Stomach (tissue), 8 donors: ENCODE measurements at regions not wholly inside any gene's neighbourhood (a gene's known extent, or its start where the extent isn't known, plus 50 kb on each side); places are given as distances from the start of the nearest gene placed in this dataset.

Experiments used
- DNase-seq, 2 donors: peaks; one replicate each; pipeline versions ENCODE4 v3.0.0 to v3.0.0-alpha.2; 2013 to 2019
- H3K27ac ChIP-seq, 5 donors: fragments of 200-600 bp in 4 of 5; sonication (generic) in 4 of 5; one replicate each; pipeline ENCODE4 v1.5.1; 2013 to 2019; ENCODE audit warnings: mild to moderate bottlenecking in 1 of 5, moderate library complexity in 1 of 5
- H3K27me3 ChIP-seq, 3 donors: fragments of 200-600 bp; sonication (generic); one replicate each; pipeline ENCODE4 v1.5.1; 2017 to 2019; ENCODE audit warnings: mixed run types in 1 of 3
- H3K36me3 ChIP-seq, 4 donors: fragments of 200-600 bp; sonication (generic); 1 replicate in 3 of 4; 2 replicates in 1 of 4; pipeline ENCODE4 v1.5.1; 2016 to 2019
- H3K4me1 ChIP-seq, 4 donors: fragments of 200-600 bp; sonication (generic); one replicate each; pipeline ENCODE4 v1.5.1; 2016 to 2019
- H3K4me3 ChIP-seq, 4 donors: fragments of 200-600 bp; sonication (generic) in 3 of 4; one replicate each; pipeline ENCODE4 v1.5.1; 2016 to 2019; ENCODE audit warnings: mild to moderate bottlenecking in 1 of 4
- H3K9me3 ChIP-seq, 4 donors: fragments of 200-600 bp; sonication (generic); one replicate each; pipeline ENCODE4 v1.5.1; 2016 to 2019
- EP300 ChIP-seq: sonication (generic); formaldehyde crosslinking; IDR thresholded peaks from one replicate; pipeline ENCODE4 v1.6.1; 2017; ENCODE audit warnings: antibody characterized with exemption
- POLR2A ChIP-seq, 4 donors: fragments of 450-650 bp; IDR thresholded peaks; one replicate each; pipeline ENCODE4 v1.6.1; 2016; ENCODE audit warnings: antibody characterized with exemption in 4 of 4, control low read depth in 2 of 4, mild to moderate bottlenecking in 1 of 4, moderate library complexity in 1 of 4
- POLR2AphosphoS5 ChIP-seq, 3 donors: sonication (generic); formaldehyde crosslinking; IDR thresholded peaks; one replicate each; pipeline ENCODE4 v1.6.1; 2016; ENCODE audit warnings: antibody characterized with exemption in 3 of 3
- WGBS, 5 donors: extraction: QIAGEN DNeasy Blood & Tissue Kit in 3 of 5; methylation state at CpG; one replicate each; pipeline versions ENCODE4 v1.1.5 to v1.1.7; 2013 to 2018; 5-methylcytosine and 5-hydroxymethylcytosine counted together
- intact Hi-C: fragments of 100-400 bp; cut with DNase I; formaldehyde crosslinking; loops from one replicate; pipeline ENCODE4 v1.15.1; 2023; ENCODE audit warnings: low total_unique reads
- TF ChIP-seq, protein P1 (sequence below), 7 experiments: fragments of 450-650 bp in 4 of 7; fragments of 200-600 bp in 3 of 7; sonication (generic) in 3 of 7; IDR thresholded peaks; one replicate each; pipeline ENCODE4 v1.5.1; 2016 to 2019; ENCODE audit warnings: antibody characterized with exemption in 7 of 7, control low read depth in 2 of 7, mild to moderate bottlenecking in 1 of 7
- donor health status: healthy with polysubstance abuse.
- donor health status: Bipolar disorder and iron deficiency.
- donor health status: healthy.

DNA sequence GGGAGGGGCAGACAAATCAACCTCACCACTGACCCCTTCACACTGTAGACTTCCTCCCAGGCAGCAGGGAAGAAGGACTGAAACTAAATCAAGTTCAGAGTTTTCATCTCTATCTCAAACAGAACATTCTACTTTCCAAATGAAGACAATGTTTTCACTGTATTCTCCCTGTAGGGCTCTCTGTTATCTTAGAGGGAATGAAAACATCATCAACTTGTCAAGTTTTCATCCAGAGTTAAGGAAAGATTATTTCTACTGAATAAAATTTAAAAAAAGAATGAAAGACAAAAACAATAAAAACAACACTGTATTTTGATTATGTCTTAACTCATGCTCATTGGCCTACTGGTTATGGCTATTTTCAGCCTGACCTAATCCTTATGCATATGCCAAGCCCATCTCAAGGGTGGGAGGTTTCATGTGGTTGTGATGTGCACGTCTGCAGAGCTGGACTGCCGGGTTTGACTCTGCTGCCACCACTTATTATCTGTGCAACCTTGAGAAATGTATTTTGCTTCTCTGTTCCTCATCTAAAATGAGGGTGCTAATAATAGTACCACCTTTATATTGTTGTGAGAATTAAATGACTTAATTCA is 152.0 kb upstream of the AVPR1A start:
- no peaks in the 10 kb centered on the region for H3K36me3 ChIP-seq
- H3K27me3 ChIP-seq, result no peaks in the 10 kb centered on the region
- no peak for DNase-seq
- no peak for TF ChIP-seq POLR2A (IDR thresholded peaks at IDR 0.05)
- TF ChIP-seq, protein P1, sequence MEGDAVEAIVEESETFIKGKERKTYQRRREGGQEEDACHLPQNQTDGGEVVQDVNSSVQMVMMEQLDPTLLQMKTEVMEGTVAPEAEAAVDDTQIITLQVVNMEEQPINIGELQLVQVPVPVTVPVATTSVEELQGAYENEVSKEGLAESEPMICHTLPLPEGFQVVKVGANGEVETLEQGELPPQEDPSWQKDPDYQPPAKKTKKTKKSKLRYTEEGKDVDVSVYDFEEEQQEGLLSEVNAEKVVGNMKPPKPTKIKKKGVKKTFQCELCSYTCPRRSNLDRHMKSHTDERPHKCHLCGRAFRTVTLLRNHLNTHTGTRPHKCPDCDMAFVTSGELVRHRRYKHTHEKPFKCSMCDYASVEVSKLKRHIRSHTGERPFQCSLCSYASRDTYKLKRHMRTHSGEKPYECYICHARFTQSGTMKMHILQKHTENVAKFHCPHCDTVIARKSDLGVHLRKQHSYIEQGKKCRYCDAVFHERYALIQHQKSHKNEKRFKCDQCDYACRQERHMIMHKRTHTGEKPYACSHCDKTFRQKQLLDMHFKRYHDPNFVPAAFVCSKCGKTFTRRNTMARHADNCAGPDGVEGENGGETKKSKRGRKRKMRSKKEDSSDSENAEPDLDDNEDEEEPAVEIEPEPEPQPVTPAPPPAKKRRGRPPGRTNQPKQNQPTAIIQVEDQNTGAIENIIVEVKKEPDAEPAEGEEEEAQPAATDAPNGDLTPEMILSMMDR (IDR thresholded peaks at IDR 0.05), result no peak
- H3K9me3 ChIP-seq, result no peaks in the 10 kb centered on the region
- 50 to 89% (median 71%) methylated on average over 2 of the region's 2 CpGs for WGBS, 5 donors
- intact Hi-C loops, result no loop called here
- no peak overlapping the region for H3K27ac ChIP-seq
- no peak overlapping the region for H3K4me3 ChIP-seq
- no peaks in the 10 kb centered on the region for H3K4me1 ChIP-seq

DNA sequence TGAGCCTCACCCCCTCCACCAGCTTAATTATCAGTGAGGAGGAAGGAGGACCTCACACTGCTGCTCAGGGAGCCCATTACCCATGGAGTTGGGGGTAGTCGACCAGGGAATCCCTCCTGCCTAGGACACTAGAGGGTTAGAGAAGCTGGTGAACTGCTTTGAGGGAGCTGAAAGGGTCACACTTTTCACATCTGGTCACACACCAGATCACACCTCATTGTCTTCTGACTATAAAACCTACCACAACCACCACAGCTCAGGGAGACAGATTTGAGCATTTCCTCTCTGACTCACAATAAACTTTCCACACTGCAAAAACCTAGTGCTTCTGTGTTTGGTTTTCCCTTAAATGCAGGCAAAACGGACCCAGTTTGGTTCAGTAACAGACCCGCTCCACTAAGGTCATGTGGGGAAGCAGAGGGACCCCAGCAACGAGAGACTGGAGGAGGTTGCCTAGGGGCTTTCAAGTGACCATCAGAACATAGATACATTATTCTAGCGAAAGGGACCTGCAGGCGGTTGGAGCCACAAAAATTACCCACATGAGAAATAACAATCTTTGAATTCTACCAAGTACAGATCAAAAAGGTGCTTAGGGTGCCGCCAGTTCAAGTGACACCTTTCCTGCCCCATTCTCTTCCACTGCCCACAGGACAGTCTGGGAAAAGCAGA is 151.4 kb upstream of the AVPR1A start:
- Histone ChIP-seq H3K4me3 (no peak overlapping the region), H3K36me3 (no peaks in the 10 kb centered on the region), H3K27ac (no peak overlapping the region), H3K9me3 (no peaks in the 10 kb centered on the region), H3K4me1 (no peaks in the 10 kb centered on the region), H3K27me3 (no peaks in the 10 kb centered on the region)
- TF ChIP-seq POLR2AphosphoS5 (IDR thresholded peaks at IDR 0.05) (no peak), POLR2A (IDR thresholded peaks at IDR 0.05) (no peak), EP300 (no peak)
- TF ChIP-seq, protein P1 (IDR thresholded peaks at IDR 0.05), result no peak
- no peak for DNase-seq
- intact Hi-C loops, result no loop called here
- 55 to 71% (median 57%) methylated on average over 7 of the region's 7 CpGs for WGBS, 5 donors

DNA sequence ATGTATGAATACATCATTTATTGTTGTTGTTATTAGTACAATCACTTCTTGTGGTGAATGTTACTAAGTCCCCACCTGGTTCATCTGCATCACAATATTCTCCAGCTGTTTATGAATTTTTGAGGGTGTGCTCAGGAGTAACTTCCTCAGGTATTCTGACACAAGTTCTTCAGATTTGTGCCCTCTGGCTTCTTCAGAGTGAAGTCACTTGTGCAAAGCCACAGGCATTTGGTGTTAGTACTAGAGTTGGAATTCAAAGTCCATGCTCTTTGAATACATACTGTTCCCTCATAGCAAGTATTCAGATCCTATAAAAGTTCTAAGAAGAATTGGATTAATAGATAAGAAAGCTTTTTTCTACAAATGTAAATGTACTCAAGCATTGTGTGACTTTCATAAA is 150.3 kb upstream of the AVPR1A start:
- DNase-seq, result no peak
- Histone ChIP-seq H3K36me3 (no peaks in the 10 kb centered on the region), H3K9me3 (no peaks in the 10 kb centered on the region), H3K4me1 (no peaks in the 10 kb centered on the region), H3K27ac (no peak overlapping the region), H3K27me3 (no peaks in the 10 kb centered on the region), H3K4me3 (no peak overlapping the region)
- TF ChIP-seq EP300, result no peak
- TF ChIP-seq POLR2A (IDR thresholded peaks at IDR 0.05), result no peak
- TF ChIP-seq, protein P1 (IDR thresholded peaks at IDR 0.05), result no peak
- no peak for TF ChIP-seq POLR2AphosphoS5 (IDR thresholded peaks at IDR 0.05)
- intact Hi-C loops, result no loop called here

DNA sequence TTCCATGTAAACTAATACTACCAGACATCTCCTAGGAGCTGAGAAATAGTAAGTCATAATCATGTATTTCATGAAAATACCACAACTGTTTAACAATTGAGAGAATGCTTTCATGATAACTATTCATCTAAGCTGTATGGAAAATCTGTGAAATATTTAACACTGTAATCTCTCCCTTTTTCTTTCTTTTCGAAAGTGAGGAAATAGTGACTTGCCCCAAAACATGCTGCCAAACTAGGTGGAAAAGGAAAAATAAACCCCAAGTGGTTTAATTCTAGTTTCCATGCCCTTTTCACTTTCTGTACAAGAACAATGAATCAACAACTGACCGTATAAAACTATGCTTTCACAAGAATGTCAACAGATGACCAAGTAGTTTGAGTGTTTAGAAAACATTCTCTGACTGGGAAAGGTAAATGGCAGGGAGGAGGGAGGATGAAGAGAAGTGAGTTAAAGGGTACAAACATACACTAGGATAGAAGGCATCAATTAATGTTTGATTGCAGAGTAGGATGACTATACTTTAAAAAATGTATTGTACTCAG is 147.5 kb upstream of the AVPR1A start:
- Histone ChIP-seq H3K36me3 (no peaks in the 10 kb centered on the region), H3K27ac (no peak overlapping the region), H3K4me3 (no peak overlapping the region), H3K9me3 (no peaks in the 10 kb centered on the region), H3K4me1 (no peaks in the 10 kb centered on the region), H3K27me3 (no peaks in the 10 kb centered on the region)
- DNase-seq, result no peak
- TF ChIP-seq EP300 (no peak), POLR2AphosphoS5 (IDR thresholded peaks at IDR 0.05) (no peak), POLR2A (IDR thresholded peaks at IDR 0.05) (no peak)
- TF ChIP-seq, protein P1 (IDR thresholded peaks at IDR 0.05), result no peak
- 29 to 45% (median 36%) methylated on average over 2 of the region's 2 CpGs for WGBS, 5 donors
- intact Hi-C loops, result no loop called here
